ENCODE measurements at regions not wholly inside any gene's neighbourhood (a gene's known extent, or its start where the extent isn't known, plus 50 kb on each side); places are given as distances from the start of the nearest gene placed in this dataset.

- Histone ChIP-seq H3K4me3 (ENCODE audit: insufficient read depth, low read depth, low read length) (no peak overlapping the region), H3K4me1 (ENCODE audit: insufficient read depth, low read length) (no peaks in the 10 kb centered on the region), H2AFZ (ENCODE audit: low read depth, low read length) (no peak overlapping the region), H3K79me2 (ENCODE audit: insufficient read depth, low read length) (no peaks in the 10 kb centered on the region), H3K27ac (ENCODE audit: low read depth, low read length) (no peak overlapping the region), H3K9ac (ENCODE audit: low read length) (no peak overlapping the region), H3K9me3 (ENCODE audit: insufficient read depth, low read depth, low read length) (no peaks in the 10 kb centered on the region), H3K27me3 (ENCODE audit: insufficient read depth, low read length) (no peaks in the 10 kb centered on the region), H3K4me2 (ENCODE audit: low read length) (no peak overlapping the region), H4K20me1 (ENCODE audit: insufficient read depth, low read length) (no peaks in the 10 kb centered on the region), H3K36me3 (ENCODE audit: insufficient read depth, low read length) (no peaks in the 10 kb centered on the region)
- DNase-seq (ENCODE audit: low read depth) (no peak), FAIRE-seq (no peak)
- Mint-ChIP-seq H3K36me3 (ENCODE audit: low read depth, unreplicated experiment) (no peaks in the 10 kb centered on the region), H3K4me3 (ENCODE audit: unreplicated experiment) (no peak overlapping the region), H3K4me1 (ENCODE audit: low read depth, unreplicated experiment) (no peaks in the 10 kb centered on the region), H3K9me3 (ENCODE audit: unreplicated experiment) (peaks cover 14% of the 10 kb centered on the region), H3K27me3 (ENCODE audit: low read depth, unreplicated experiment) (no peaks in the 10 kb centered on the region), H3K27ac (ENCODE audit: unreplicated experiment) (no peak overlapping the region)
- TF ChIP-seq EZH2 (IDR thresholded peaks at IDR 0.05; ENCODE audit: insufficient read depth, low read length): no peak
- TF ChIP-seq, protein P1, sequence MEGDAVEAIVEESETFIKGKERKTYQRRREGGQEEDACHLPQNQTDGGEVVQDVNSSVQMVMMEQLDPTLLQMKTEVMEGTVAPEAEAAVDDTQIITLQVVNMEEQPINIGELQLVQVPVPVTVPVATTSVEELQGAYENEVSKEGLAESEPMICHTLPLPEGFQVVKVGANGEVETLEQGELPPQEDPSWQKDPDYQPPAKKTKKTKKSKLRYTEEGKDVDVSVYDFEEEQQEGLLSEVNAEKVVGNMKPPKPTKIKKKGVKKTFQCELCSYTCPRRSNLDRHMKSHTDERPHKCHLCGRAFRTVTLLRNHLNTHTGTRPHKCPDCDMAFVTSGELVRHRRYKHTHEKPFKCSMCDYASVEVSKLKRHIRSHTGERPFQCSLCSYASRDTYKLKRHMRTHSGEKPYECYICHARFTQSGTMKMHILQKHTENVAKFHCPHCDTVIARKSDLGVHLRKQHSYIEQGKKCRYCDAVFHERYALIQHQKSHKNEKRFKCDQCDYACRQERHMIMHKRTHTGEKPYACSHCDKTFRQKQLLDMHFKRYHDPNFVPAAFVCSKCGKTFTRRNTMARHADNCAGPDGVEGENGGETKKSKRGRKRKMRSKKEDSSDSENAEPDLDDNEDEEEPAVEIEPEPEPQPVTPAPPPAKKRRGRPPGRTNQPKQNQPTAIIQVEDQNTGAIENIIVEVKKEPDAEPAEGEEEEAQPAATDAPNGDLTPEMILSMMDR (IDR thresholded peaks at IDR 0.05; ENCODE audit: insufficient read depth, low read depth, low read length): no peak
These were observed 172.2 kb upstream of the CENPW start for GRCh38 chr6:126167726-126168125.

GRCh38 chr6:126170433-126170832 lies 169.5 kb upstream of the CENPW start:
- Mint-ChIP-seq H3K4me1 (ENCODE audit: low read depth, unreplicated experiment) (no peaks in the 10 kb centered on the region), H3K36me3 (ENCODE audit: low read depth, unreplicated experiment) (no peaks in the 10 kb centered on the region), H3K4me3 (ENCODE audit: unreplicated experiment) (no peak overlapping the region), H3K9me3 (ENCODE audit: unreplicated experiment) (peaks cover 4% of the 10 kb centered on the region), H3K27ac (ENCODE audit: unreplicated experiment) (no peak overlapping the region), H3K27me3 (ENCODE audit: low read depth, unreplicated experiment) (peaks cover 2% of the 10 kb centered on the region)
- no peak overlapping the region for H3K4me3 ChIP-seq (ENCODE audit: insufficient read depth, low read depth, low read length)
- H3K4me1 ChIP-seq (ENCODE audit: insufficient read depth, low read length): no peaks in the 10 kb centered on the region
- TF ChIP-seq, protein P1 (IDR thresholded peaks at IDR 0.05; ENCODE audit: insufficient read depth, low read depth, low read length): no peak
- no peak for TF ChIP-seq EZH2 (IDR thresholded peaks at IDR 0.05; ENCODE audit: insufficient read depth, low read length)
- no peaks in the 10 kb centered on the region for H3K79me2 ChIP-seq (ENCODE audit: insufficient read depth, low read length)
- no peak overlapping the region for H3K9ac ChIP-seq (ENCODE audit: low read length)
- H3K9me3 ChIP-seq (ENCODE audit: insufficient read depth, low read depth, low read length): no peaks in the 10 kb centered on the region
- no peak overlapping the region for H3K27ac ChIP-seq (ENCODE audit: low read depth, low read length)
- DNase-seq (ENCODE audit: low read depth): no peak
- H3K36me3 ChIP-seq (ENCODE audit: insufficient read depth, low read length): no peaks in the 10 kb centered on the region
- no peak for FAIRE-seq
- no peaks in the 10 kb centered on the region for H3K27me3 ChIP-seq (ENCODE audit: insufficient read depth, low read length)
- no peaks in the 10 kb centered on the region for H4K20me1 ChIP-seq (ENCODE audit: insufficient read depth, low read length)
- no peak overlapping the region for H2AFZ ChIP-seq (ENCODE audit: low read depth, low read length)
- no peak overlapping the region for H3K4me2 ChIP-seq (ENCODE audit: low read length)

- peaks cover 2% of the 10 kb centered on the region for H3K27me3 Mint-ChIP-seq (ENCODE audit: low read depth, unreplicated experiment)
These were observed 168.9 kb upstream of the CENPW start for GRCh38 chr6:126170978-126171382.

More at GRCh38 chr6:126170978-126171382, 168.9 kb upstream of the CENPW start:
- TF ChIP-seq, protein P1 (IDR thresholded peaks at IDR 0.05; ENCODE audit: insufficient read depth, low read depth, low read length): peak; percentile 47
- no peak for TF ChIP-seq EZH2 (IDR thresholded peaks at IDR 0.05; ENCODE audit: insufficient read depth, low read length)
- H3K4me1 ChIP-seq (ENCODE audit: insufficient read depth, low read length): no peaks in the 10 kb centered on the region
- no peak overlapping the region for H3K9ac ChIP-seq (ENCODE audit: low read length)
- H3K27me3 ChIP-seq (ENCODE audit: insufficient read depth, low read length): no peaks in the 10 kb centered on the region
- DNase-seq (ENCODE audit: low read depth) (no peak), FAIRE-seq (no peak)
- no peaks in the 10 kb centered on the region for H4K20me1 ChIP-seq (ENCODE audit: insufficient read depth, low read length)
- no peaks in the 10 kb centered on the region for H3K9me3 ChIP-seq (ENCODE audit: insufficient read depth, low read depth, low read length)
- H3K4me3 Mint-ChIP-seq (ENCODE audit: unreplicated experiment): no peak overlapping the region
- no peak overlapping the region for H3K27ac ChIP-seq (ENCODE audit: low read depth, low read length)
- no peak overlapping the region for H3K4me2 ChIP-seq (ENCODE audit: low read length)
- no peak overlapping the region for H3K27ac Mint-ChIP-seq (ENCODE audit: unreplicated experiment)
- H3K4me3 ChIP-seq (ENCODE audit: insufficient read depth, low read depth, low read length): no peak overlapping the region
- no peaks in the 10 kb centered on the region for H3K79me2 ChIP-seq (ENCODE audit: insufficient read depth, low read length)
- H3K36me3 Mint-ChIP-seq (ENCODE audit: low read depth, unreplicated experiment): no peaks in the 10 kb centered on the region
- H3K4me1 Mint-ChIP-seq (ENCODE audit: low read depth, unreplicated experiment): no peaks in the 10 kb centered on the region
- no peaks in the 10 kb centered on the region for H3K36me3 ChIP-seq (ENCODE audit: insufficient read depth, low read length)
- H2AFZ ChIP-seq (ENCODE audit: low read depth, low read length): no peak overlapping the region
- H3K9me3 Mint-ChIP-seq (ENCODE audit: unreplicated experiment): no peaks in the 10 kb centered on the region
